Uterus (tissue), 2 donors: ENCODE measurements at regions not wholly inside any gene's neighbourhood (a gene's known extent, or its start where the extent isn't known, plus 50 kb on each side); places are given as distances from the start of the nearest gene placed in this dataset.

Experiments
- POLR2A ChIP-seq, 2 donors: fragments of 450-650 bp; IDR thresholded peaks; one replicate each; pipeline ENCODE4 v1.6.1; 2016; ENCODE audit warnings: antibody characterized with exemption in 2 of 2, mild to moderate bottlenecking in 1 of 2, moderate library complexity in 1 of 2
- TF ChIP-seq, protein P1 (sequence below), 4 experiments: fragments of 200-600 bp in 2 of 4; fragments of 450-650 bp in 2 of 4; sonication (generic) in 2 of 4; IDR thresholded peaks; one replicate each; pipeline ENCODE4 v1.5.1; 2016 to 2019; ENCODE audit warnings: antibody characterized with exemption in 4 of 4, mild to moderate bottlenecking in 2 of 4, moderate library complexity in 1 of 4

DNA sequence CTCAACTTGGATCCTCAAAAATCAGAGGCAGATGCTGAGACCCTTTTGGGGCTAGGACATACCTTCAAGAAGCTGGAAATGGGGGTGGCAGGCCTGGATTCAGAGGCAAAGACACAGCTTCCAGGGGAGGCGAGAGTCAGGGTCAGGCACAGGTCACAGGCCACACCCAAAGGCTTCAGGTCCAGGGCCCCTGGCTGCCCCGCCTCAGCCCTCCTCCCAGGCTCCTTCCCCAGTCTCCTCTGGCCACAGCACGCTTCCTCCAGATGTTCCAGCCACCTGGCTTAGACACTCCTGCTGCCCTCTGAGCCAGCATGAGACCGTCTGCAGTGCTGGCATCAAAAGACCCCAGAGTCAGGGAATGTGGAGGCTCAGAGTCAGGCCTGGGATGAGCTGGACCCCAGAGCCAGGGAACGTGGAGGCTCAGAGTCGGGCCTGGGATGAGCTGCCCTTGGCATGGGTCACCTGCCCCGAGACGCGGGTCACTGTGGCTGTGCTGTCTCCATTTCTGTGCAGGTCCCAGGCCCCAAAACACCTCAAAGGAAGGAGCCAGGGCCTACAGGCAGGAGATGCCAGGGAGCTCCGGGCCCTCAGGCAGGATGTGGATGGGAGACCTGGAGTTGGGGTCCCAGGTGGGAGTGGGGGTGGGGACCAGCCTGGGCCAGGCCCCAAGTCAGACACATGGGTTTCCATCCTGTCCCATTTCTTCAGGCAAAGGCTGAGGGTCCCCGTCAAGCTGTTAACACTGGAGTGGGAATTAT, 58.9 kb downstream of the DIO3 start:
- TF ChIP-seq, protein P1, sequence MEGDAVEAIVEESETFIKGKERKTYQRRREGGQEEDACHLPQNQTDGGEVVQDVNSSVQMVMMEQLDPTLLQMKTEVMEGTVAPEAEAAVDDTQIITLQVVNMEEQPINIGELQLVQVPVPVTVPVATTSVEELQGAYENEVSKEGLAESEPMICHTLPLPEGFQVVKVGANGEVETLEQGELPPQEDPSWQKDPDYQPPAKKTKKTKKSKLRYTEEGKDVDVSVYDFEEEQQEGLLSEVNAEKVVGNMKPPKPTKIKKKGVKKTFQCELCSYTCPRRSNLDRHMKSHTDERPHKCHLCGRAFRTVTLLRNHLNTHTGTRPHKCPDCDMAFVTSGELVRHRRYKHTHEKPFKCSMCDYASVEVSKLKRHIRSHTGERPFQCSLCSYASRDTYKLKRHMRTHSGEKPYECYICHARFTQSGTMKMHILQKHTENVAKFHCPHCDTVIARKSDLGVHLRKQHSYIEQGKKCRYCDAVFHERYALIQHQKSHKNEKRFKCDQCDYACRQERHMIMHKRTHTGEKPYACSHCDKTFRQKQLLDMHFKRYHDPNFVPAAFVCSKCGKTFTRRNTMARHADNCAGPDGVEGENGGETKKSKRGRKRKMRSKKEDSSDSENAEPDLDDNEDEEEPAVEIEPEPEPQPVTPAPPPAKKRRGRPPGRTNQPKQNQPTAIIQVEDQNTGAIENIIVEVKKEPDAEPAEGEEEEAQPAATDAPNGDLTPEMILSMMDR (IDR thresholded peaks at IDR 0.05): no peak
- TF ChIP-seq POLR2A (IDR thresholded peaks at IDR 0.05): no peak
